Caki2 (cell line): ENCODE measurements at regions not wholly inside any gene's neighbourhood (a gene's known extent, or its start where the extent isn't known, plus 50 kb on each side); places are given as distances from the start of the nearest gene placed in this dataset.
"Not testable (repeated sequence)": the region's sequence is repeated elsewhere in the genome, so short reads cannot be mapped to it uniquely, and the experiment has no call there.

Source experiments
- DNase-seq: peaks from one replicate; pipeline ENCODE4 v3.0.0-alpha.2; 2015; ENCODE audit warnings: low read depth
- in situ Hi-C: cut with HindIII; loops from 2 replicates; pipeline ENCODE4 v1.10.0; 2016; ENCODE audit warnings: low sequenced_read_pairs, low pct_unique_long_range_greater_than_20kb, mixed read lengths

GRCh38 chr11:23484618-23485017 lies 624.3 kb upstream of the CCDC179 start:
- DNase-seq, in situ Hi-C loops: not testable (repeated sequence)

GRCh38 chr11:23490557-23491235 lies 630.4 kb upstream of the CCDC179 start:
- DNase-seq: no peak
- in situ Hi-C loops: no loop called here

DNA sequence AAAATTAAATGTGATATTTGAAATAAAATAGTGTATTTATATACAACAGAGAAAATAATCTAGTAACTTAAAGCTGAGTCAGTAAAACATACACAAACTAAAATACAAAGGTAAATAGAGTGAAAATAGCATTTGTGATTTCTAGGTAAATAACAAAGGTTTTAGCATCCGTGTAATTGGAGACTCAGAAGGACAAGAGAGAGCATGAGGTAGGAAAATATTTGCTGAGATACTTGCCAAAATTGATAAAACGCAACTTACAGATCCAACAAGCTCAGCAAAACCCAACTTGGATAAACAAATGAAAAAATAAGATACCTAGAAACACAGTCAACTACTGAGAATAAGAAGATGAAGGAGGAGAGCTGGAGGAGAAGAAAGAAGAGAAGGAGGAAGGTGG lies 634.7 kb upstream of the CCDC179 start:
- in situ Hi-C loops: no loop called here
- DNase-seq: no peak

DNA sequence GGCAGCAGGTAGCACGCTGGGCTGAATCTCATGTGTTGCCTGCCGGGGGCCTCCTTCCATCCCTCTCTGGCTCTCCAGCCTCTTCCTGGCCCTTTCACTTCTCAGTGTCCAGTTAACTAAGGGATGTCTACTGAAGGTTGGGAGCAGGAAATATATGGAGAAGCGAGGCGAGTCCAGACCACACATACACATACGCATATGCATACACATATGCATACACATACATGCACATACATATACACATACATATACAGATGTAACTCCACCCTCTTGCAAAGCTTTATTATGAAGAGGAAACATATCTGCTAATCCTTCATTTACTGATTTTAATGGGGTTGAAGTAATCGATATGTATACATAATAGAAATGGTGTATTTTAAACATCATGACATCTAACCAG lies 636.1 kb upstream of the CCDC179 start:
- in situ Hi-C loops: no loop called here
- no peak for DNase-seq

DNA sequence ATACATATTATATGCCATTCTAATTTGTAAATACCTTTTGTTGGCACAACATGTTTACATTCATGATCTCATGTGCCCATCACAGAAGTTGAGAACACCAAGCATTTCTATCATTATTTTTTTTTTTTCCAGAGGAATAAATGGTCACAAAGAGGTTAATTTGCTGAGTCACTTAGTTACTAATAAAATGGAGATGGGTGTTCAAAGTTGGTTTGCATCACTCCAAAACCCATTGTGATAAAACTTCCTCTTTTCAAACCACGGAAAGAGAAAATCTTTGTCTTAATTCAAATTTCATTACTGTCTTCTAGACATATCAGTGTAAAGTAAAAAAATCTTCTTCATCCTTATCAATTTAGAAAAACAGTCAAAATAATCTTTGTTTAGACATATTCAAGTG lies 636.8 kb upstream of the CCDC179 start:
- in situ Hi-C loops: no loop called here
- DNase-seq: no peak

DNA sequence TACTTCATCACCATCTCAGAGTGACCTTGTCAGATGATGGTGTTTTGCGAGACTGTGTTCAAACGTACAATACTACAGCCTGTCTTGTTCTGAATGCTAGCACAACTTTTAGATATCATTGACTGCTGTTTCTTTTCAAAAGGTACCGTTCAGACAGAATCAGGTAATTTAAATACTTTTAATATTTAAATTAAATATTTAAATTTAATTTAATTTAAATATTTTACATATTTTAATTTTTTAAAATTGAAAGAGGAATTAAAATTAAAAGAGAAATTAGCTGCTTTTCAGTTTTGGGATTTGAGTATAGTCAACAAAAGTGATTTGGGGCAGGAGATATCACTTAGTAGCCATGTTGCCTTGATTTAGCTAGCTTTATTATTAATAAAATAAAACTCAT lies 642.1 kb upstream of the CCDC179 start:
- in situ Hi-C loops: no loop called here

DNA sequence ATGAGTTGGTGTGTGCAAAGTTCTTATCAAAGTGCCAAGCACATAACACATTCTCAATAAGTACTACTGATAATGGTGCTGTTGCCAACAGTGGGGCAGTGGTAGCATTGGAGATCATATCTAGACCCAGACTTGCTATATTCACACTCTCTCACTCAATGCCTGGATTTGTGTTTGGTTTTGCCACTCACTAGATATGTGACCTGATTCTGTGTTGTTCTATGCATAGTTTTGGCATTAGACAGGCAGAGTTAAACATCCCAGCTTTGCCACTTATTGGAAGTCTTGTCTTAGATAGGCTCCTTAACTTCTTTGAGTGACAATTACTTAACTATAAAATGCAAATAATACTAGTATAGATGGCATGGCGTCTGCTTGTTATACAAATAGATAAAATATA lies 642.6 kb upstream of the CCDC179 start:
- in situ Hi-C loops: no loop called here
- DNase-seq: no peak

More for the DNA sequence above, 642.1 kb upstream of the CCDC179 start:
- no peak for DNase-seq

DNA sequence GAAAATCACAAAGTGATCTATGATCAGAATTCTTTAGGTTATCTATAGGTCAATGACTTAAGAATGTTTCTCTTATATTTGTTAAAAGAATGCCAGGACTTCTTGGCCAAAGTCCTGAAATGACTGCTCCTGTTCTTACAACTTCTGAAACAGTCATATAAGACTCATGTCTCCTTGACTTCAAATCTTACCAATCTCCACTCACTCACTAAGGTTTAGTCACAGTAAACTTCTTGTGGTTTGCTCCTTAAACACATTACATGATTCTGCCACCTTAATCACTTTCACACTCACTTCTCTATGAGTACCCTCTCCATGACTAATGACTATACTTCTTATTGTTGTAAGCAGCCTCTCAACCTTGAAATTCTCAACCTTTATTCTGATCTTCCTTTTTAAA lies 648.7 kb upstream of the CCDC179 start:
- in situ Hi-C loops: no loop called here
- peak; percentile 34 for DNase-seq

DNA sequence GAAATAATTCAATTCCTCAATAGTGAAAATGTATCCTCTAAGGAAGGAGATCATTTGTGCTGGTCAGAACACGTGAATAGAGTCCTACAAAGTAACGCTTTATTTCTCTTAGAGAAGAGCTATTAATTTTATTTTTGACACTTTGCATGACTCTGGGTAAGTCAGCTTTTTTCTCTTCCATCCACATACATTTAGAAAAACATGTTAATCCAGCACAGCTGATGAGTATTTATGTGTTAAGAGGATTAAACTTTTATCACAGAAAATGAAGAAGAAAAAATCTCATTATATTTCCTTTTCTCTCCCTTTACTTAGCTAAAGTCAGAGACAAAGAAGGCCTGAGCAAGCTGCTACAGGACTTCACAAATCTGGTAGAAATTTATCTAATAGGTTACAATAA lies 649.5 kb upstream of the CCDC179 start:
- no peak for DNase-seq
- in situ Hi-C loops: no loop called here

GRCh38 chr11:23519194-23519593 lies 658.9 kb upstream of the CCDC179 start:
- in situ Hi-C loops: no loop called here
- no peak for DNase-seq

GRCh38 chr11:23520226-23520960 lies 660.1 kb upstream of the CCDC179 start:
- in situ Hi-C loops: no loop called here
- no peak for DNase-seq

DNA sequence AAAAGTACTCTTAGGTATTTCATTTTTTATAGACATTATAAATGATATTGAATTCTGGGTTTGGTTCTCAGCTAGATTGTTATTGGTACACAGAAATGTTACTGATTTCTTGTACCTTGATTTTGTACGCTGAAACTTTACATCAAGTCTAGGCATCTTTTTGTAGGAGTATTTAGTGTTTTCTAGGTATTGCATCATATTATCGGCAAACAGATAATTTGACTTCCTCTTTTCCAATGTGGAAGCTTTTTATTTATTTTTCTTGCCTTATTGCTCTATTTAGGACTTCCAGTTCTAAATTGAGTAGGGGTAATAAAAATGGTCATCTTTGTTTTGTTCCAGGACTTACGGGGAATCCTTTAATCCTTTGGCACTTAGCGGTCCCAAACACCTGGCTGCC lies 676.6 kb upstream of the CCDC179 start:
- in situ Hi-C loops: no loop called here
- no peak for DNase-seq

DNA sequence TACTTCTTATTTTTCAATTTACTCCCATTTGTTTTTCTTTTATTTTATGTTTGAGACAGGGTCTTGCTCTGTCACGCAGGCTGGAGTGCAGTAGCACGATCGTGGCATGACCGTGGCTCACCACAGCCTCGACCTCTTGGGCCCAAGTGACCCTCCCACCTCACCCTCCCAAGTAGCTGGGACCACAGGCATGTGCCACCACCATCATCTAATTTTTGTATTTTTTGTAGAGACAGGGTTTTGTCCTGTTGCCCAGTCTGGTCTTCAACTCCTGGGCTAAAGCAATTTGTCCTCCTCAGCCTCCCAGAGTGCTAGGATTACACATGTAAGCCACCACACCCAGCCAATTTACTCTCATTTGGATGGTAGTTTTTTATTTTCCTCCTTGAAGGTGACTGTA lies 679.3 kb upstream of the CCDC179 start:
- DNase-seq: no peak
- in situ Hi-C loops: no loop called here

DNA sequence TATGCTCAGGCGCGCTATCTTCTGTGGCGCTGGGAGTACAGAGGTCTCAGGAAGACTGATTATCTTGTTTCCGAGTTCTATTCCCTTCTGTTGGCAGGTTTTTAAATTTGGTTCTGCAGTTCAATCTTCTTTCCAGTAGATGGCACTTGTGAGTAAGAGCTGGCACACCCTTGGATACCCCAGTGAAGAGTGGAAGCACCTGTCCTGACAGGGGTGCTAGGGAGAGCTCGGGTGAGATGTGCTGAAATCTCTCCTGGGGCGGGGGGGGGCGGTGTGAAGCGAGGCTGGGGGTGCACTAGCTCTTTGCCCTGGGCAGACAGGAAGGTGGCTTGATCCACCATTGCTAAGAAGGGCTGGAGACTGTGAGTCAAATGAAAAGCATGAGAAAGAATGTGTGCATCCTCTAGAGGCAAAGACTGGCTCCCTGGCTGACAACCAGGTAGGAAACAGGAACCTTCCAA lies 679.9 kb upstream of the CCDC179 start:
- peak; percentile 22 for DNase-seq
- in situ Hi-C loops: no loop called here

- in situ Hi-C loops: no loop called here
- no peak for DNase-seq
Measured at GRCh38 chr11:23542189-23542588, 681.9 kb upstream of the CCDC179 start.

DNA sequence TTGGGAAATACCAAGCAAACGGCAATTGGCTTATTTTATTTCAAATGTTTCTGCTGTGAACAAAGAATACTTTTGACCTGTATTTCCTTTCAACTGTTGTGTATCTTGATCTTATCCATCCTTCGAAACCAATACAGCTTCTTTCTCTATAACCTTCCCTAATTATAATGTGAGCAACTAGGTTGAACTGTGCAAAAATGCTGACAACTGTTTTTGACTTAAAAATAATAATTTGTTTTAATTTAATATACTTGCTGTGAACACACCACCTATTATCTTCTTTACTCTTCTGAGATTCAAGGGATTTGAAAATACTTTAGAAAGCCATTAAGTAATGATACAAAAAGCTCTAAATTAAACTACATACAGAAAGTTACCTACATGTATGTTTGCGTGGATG lies 682.5 kb upstream of the CCDC179 start:
- no peak for DNase-seq
- in situ Hi-C loops: no loop called here

GRCh38 chr11:23543651-23544222 lies 683.5 kb upstream of the CCDC179 start:
- in situ Hi-C loops: no loop called here
- no peak for DNase-seq

DNA sequence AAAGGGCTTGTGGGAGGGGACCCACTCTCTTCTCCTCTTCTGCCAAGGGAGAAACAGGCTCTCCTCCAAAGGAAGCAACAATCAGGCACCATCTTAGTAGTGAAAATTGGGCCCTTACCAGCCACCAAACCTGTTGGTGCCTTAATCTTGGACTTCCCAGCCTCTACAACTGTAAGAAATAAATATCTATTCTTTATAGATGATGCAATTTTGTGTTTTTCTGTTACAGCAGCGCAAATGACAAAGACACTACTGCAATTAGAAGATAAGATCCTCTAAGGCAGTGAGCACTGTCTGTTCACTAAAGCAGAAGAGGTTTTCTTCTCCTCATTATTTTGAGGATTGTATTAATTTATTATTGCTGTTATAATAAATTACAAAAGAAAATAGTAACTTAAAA lies 691.4 kb upstream of the CCDC179 start:
- no peak for DNase-seq
- in situ Hi-C loops: no loop called here

- DNase-seq: no peak
- in situ Hi-C loops: no loop called here
Measured at GRCh38 chr11:23554002-23554401, 693.7 kb upstream of the CCDC179 start.

GRCh38 chr11:23555085-23555484 lies 694.8 kb upstream of the CCDC179 start:
- in situ Hi-C loops: no loop called here
- DNase-seq: no peak
